ENCODE measurements at regions not wholly inside any gene's neighbourhood (a gene's known extent, or its start where the extent isn't known, plus 50 kb on each side); places are given as distances from the start of the nearest gene placed in this dataset.

- TF ChIP-seq POLR2A (IDR thresholded peaks at IDR 0.05) = no peak
- TF ChIP-seq CTCF (IDR thresholded peaks at IDR 0.05 in 4 of 5, conservative IDR thresholded peaks at IDR 0.05 in 1 of 5) = no peak
Measured at GRCh38 chr6:140784573-140784972, 1348.2 kb upstream of the GJE1 start.
